ENCODE measurements at regions not wholly inside any gene's neighbourhood (a gene's known extent, or its start where the extent isn't known, plus 50 kb on each side); places are given as distances from the start of the nearest gene placed in this dataset.

GRCh38 chr22:49023879-49024774 is 803.5 kb downstream of the BRD1 start:
- Histone ChIP-seq H3K27me3 (ENCODE audit: insufficient read depth, low read length) (no peaks in the 10 kb centered on the region), H3K9me3 (ENCODE audit: low read length) (no peaks in the 10 kb centered on the region), H2AFZ (ENCODE audit: low read depth, low read length) (no peak overlapping the region), H3K36me3 (ENCODE audit: insufficient read depth, low read length) (no peaks in the 10 kb centered on the region), H3K4me3 (ENCODE audit: low read length) (no peak overlapping the region), H3K4me1 (ENCODE audit: insufficient read depth, low read length) (no peaks in the 10 kb centered on the region)

- H3K4me1 ChIP-seq (ENCODE audit: insufficient read depth, low read length) = no peaks in the 10 kb centered on the region
- no peaks in the 10 kb centered on the region for H3K9me3 ChIP-seq (ENCODE audit: low read length)
Observed at GRCh38 chr22:49023161-49023878, 804.4 kb downstream of the BRD1 start.

GRCh38 chr22:49022816-49023160 is 804.9 kb downstream of the BRD1 start:
- Histone ChIP-seq H3K9me3 (ENCODE audit: low read length) (no peaks in the 10 kb centered on the region), H3K4me1 (ENCODE audit: insufficient read depth, low read length) (no peaks in the 10 kb centered on the region), H3K27me3 (ENCODE audit: insufficient read depth, low read length) (no peaks in the 10 kb centered on the region), H3K36me3 (ENCODE audit: insufficient read depth, low read length) (no peaks in the 10 kb centered on the region), H3K4me3 (ENCODE audit: low read length) (no peak overlapping the region), H2AFZ (ENCODE audit: low read depth, low read length) (no peak overlapping the region)

More at GRCh38 chr22:49023161-49023878, 804.4 kb downstream of the BRD1 start:
- Histone ChIP-seq H2AFZ (ENCODE audit: low read depth, low read length) (no peak overlapping the region), H3K36me3 (ENCODE audit: insufficient read depth, low read length) (no peaks in the 10 kb centered on the region), H3K27me3 (ENCODE audit: insufficient read depth, low read length) (no peaks in the 10 kb centered on the region), H3K4me3 (ENCODE audit: low read length) (no peak overlapping the region)

- H3K4me1 ChIP-seq (ENCODE audit: insufficient read depth, low read length) = no peaks in the 10 kb centered on the region
- H3K4me3 ChIP-seq (ENCODE audit: low read length) = no peak overlapping the region
- no peaks in the 10 kb centered on the region for H3K9me3 ChIP-seq (ENCODE audit: low read length)
- no peak overlapping the region for H2AFZ ChIP-seq (ENCODE audit: low read depth, low read length)
- no peaks in the 10 kb centered on the region for H3K36me3 ChIP-seq (ENCODE audit: insufficient read depth, low read length)
- no peaks in the 10 kb centered on the region for H3K27me3 ChIP-seq (ENCODE audit: insufficient read depth, low read length)
Observed at GRCh38 chr22:49021926-49022815, 805.5 kb downstream of the BRD1 start.

- Histone ChIP-seq H2AFZ (ENCODE audit: low read depth, low read length) (no peak overlapping the region), H3K36me3 (ENCODE audit: insufficient read depth, low read length) (no peaks in the 10 kb centered on the region)
Observed at GRCh38 chr22:49021131-49021925, 806.3 kb downstream of the BRD1 start.

GRCh38 chr22:49019737-49020713 is 807.6 kb downstream of the BRD1 start:
- no peaks in the 10 kb centered on the region for H3K27me3 ChIP-seq (ENCODE audit: insufficient read depth, low read length)
- no peaks in the 10 kb centered on the region for H3K36me3 ChIP-seq (ENCODE audit: insufficient read depth, low read length)
- H3K4me1 ChIP-seq (ENCODE audit: insufficient read depth, low read length) = no peaks in the 10 kb centered on the region
- H3K4me3 ChIP-seq (ENCODE audit: low read length) = no peak overlapping the region
- no peaks in the 10 kb centered on the region for H3K9me3 ChIP-seq (ENCODE audit: low read length)
- H2AFZ ChIP-seq (ENCODE audit: low read depth, low read length) = no peak overlapping the region

More at GRCh38 chr22:49021131-49021925, 806.3 kb downstream of the BRD1 start:
- Histone ChIP-seq H3K4me1 (ENCODE audit: insufficient read depth, low read length) (no peaks in the 10 kb centered on the region), H3K9me3 (ENCODE audit: low read length) (no peaks in the 10 kb centered on the region), H3K4me3 (ENCODE audit: low read length) (no peak overlapping the region), H3K27me3 (ENCODE audit: insufficient read depth, low read length) (no peaks in the 10 kb centered on the region)

- Histone ChIP-seq H3K9me3 (ENCODE audit: low read length) (no peaks in the 10 kb centered on the region), H3K4me3 (ENCODE audit: low read length) (no peak overlapping the region), H2AFZ (ENCODE audit: low read depth, low read length) (no peak overlapping the region)
Observed at GRCh38 chr22:49018601-49019000, 809.1 kb downstream of the BRD1 start.

GRCh38 chr22:49017482-49018329 is 810.0 kb downstream of the BRD1 start:
- no peaks in the 10 kb centered on the region for H3K27me3 ChIP-seq (ENCODE audit: insufficient read depth, low read length)
- no peak overlapping the region for H3K4me3 ChIP-seq (ENCODE audit: low read length)
- peaks cover 4% of the 10 kb centered on the region for H3K4me1 ChIP-seq (ENCODE audit: insufficient read depth, low read length)
- H3K9me3 ChIP-seq (ENCODE audit: low read length) = no peaks in the 10 kb centered on the region
- no peaks in the 10 kb centered on the region for H3K36me3 ChIP-seq (ENCODE audit: insufficient read depth, low read length)
- H2AFZ ChIP-seq (ENCODE audit: low read depth, low read length) = no peak overlapping the region

More at GRCh38 chr22:49018601-49019000, 809.1 kb downstream of the BRD1 start:
- Histone ChIP-seq H3K4me1 (ENCODE audit: insufficient read depth, low read length) (peaks cover 4% of the 10 kb centered on the region), H3K36me3 (ENCODE audit: insufficient read depth, low read length) (no peaks in the 10 kb centered on the region), H3K27me3 (ENCODE audit: insufficient read depth, low read length) (no peaks in the 10 kb centered on the region)

GRCh38 chr22:49016909-49017481 is 810.7 kb downstream of the BRD1 start:
- no peak overlapping the region for H3K4me3 ChIP-seq (ENCODE audit: low read length)
- no peaks in the 10 kb centered on the region for H3K27me3 ChIP-seq (ENCODE audit: insufficient read depth, low read length)
- H3K36me3 ChIP-seq (ENCODE audit: insufficient read depth, low read length) = no peaks in the 10 kb centered on the region
- H3K4me1 ChIP-seq (ENCODE audit: insufficient read depth, low read length) = peaks cover 4% of the 10 kb centered on the region
- H2AFZ ChIP-seq (ENCODE audit: low read depth, low read length) = no peak overlapping the region
- no peaks in the 10 kb centered on the region for H3K9me3 ChIP-seq (ENCODE audit: low read length)

- H2AFZ ChIP-seq (ENCODE audit: low read depth, low read length) = no peak overlapping the region
- H3K36me3 ChIP-seq (ENCODE audit: insufficient read depth, low read length) = no peaks in the 10 kb centered on the region
- peaks cover 4% of the 10 kb centered on the region for H3K4me1 ChIP-seq (ENCODE audit: insufficient read depth, low read length)
- no peaks in the 10 kb centered on the region for H3K9me3 ChIP-seq (ENCODE audit: low read length)
- no peaks in the 10 kb centered on the region for H3K27me3 ChIP-seq (ENCODE audit: insufficient read depth, low read length)
- H3K4me3 ChIP-seq (ENCODE audit: low read length) = no peak overlapping the region
Observed at GRCh38 chr22:49015993-49016908, 811.4 kb downstream of the BRD1 start.

All from neuron (in vitro differentiated cells).